NCI-H1092 treated with DMSO at 0.1 percent for 48 hours (cell line): ENCODE measurements at regions not wholly inside any gene's neighbourhood (a gene's known extent, or its start where the extent isn't known, plus 50 kb on each side); places are given as distances from the start of the nearest gene placed in this dataset.

Experiments
- DNase-seq: peaks from one replicate; lab custom pipeline; 2025; lab: John Stamatoyannopoulos, UW

DNA sequence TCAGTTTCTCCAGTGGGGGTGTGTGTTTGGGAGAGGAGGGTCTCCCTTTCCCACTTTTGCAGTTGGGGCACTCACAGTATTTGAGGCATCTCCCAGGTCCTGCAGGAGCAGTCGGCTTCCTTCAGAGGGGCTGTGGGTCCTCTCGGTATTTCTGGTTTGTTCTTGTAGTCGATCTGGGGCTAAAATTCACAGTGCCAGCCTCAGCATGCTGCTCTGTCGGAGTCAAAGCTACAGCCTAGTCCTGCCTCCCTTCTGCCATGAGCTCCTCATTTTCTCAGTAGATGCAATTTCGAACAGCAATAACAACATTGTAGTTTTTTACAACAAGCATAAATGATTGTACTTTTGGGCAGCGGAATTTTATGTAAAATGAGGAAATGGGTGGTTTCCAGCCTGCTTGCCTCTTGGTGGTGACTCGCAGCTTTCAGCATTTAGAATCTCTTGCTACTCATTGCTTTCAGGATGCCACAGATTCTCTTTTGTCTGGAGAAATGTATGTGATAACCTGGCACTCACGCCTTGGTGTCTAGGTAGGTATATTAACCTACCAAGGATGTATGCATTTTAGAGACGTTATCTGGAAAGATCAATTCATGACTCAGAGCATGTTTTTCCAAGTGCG lies 82.4 kb upstream of the C21orf91 start:
- DNase-seq = no peak

DNA sequence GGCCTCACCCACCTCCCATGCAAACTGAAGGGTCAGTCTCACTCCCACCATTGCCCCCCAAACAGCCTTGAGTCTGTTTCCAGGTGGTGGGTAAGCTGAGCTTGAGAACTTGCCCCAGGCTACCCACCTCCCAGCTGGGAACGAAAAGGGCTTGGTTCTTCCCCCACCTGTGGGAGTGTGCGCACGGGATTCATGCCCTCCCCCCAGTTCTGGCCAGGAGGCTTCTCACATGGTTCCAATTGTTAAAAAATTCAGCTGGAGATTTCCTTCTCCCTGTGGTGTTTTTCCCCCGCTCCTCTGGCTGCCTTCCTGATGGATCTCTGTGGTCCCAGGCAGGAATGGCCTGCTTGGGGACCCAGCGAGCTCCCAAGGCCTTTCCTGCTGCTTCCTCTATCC lies 81.8 kb upstream of the C21orf91 start:
- DNase-seq = no peak

DNA sequence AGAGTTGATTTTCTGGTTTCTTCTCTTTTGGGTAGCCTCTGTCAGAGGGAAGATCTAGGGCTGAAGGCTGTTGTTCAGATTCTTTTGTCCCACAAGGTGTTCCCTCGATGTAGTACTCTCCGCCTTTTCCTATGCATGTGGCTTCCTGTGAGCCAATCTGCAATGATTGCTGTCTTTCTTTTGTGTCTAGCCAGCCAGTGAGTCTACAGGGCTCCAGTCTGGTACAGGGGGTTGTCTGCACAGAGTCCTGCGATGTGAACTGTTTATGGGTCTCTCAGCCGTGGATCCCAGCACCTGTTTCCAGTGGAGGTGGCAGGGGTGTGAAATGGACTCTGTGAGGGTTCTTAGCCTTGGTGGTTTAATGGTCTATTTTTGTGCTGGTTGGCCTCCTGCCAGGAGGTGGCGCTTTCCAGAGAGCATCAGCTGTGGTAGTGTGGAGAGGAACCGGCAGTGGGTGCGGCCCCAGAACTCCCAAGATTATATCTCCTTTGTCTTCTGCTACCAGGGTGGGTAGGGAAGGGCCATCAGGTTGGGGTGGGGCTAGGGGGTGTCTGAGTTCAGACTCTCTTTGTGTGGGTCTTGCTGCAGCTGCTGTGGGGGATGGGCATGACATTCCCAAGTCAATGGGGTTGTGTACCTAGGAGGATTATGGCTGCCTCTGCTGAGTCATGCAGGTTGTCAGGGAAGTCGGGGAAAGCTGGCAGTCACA lies 81.3 kb upstream of the C21orf91 start:
- peak; percentile 7 for DNase-seq

DNA sequence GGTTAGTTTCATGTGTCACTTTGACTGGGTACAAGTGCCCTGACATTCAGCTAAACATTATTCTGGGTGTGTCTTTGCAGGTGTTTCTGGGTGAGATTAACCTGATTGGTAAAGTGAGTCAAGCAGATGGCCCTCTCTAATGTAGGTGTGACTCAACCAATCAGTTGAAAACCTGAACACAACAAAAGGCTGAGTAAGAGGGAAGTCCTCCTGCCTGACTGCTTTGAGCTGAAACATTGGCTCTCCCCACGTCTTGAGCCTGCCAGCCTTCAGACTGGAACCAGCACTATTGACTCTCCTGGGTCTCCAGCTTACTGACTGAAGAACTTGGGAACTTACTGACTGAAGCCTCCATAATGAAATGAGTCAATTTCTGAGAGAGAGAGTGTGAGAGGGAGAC lies 70.0 kb upstream of the C21orf91 start:
- DNase-seq = no peak

DNA sequence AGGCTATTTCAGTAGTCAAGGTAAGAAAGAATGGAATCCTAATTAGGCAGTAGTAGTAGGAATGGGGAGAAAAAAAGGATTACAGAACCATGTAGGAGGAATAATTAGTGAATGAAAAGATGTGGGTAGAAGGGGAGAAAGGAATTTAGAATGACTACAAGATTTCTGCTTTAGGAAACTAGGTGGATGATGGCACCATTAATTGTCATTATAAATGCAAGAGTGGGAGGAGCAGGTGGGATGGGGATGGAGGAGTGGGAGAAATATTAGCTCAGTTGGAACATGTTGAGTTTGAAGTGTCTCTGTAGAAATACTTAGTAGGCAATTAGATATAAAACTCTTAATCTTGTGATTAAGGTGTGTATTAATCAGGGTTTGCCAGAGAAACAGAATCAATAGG lies 50.0 kb upstream of the C21orf91 start:
- DNase-seq = no peak
